OCI-M2 (cell line): ENCODE measurements at regions not wholly inside any gene's neighbourhood (a gene's known extent, or its start where the extent isn't known, plus 50 kb on each side); places are given as distances from the start of the nearest gene placed in this dataset.
"Not testable (repeated sequence)": the region's sequence is repeated elsewhere in the genome, so short reads cannot be mapped to it uniquely, and the experiment has no call there.

Experiments
- DNase-seq: peaks from one replicate; lab custom pipeline; 2025; ENCODE audit not compliant: unreplicated experiment; lab: John Stamatoyannopoulos, UW

GRCh38 chr1:244156617-244157016 is 105.5 kb downstream of the ZBTB18 start:
- DNase-seq = not testable (repeated sequence)

GRCh38 chr1:244157731-244158438 is 106.8 kb downstream of the ZBTB18 start:
- no peak for DNase-seq

- DNase-seq = no peak
Observed at GRCh38 chr1:244159646-244160045, 108.6 kb downstream of the ZBTB18 start.

GRCh38 chr1:244160455-244161235 is 109.6 kb downstream of the ZBTB18 start:
- DNase-seq = no peak

GRCh38 chr1:244161236-244161510 is 110.1 kb downstream of the ZBTB18 start:
- no peak for DNase-seq

GRCh38 chr1:244162786-244163530 is 111.9 kb downstream of the ZBTB18 start:
- DNase-seq = no peak

- no peak for DNase-seq
Observed at GRCh38 chr1:244163861-244164510, 112.9 kb downstream of the ZBTB18 start.

GRCh38 chr1:244164511-244164890 is 113.4 kb downstream of the ZBTB18 start:
- DNase-seq = no peak

- DNase-seq = no peak
Observed at GRCh38 chr1:244165021-244165420, 113.9 kb downstream of the ZBTB18 start.

GRCh38 chr1:244165701-244166100 is 114.6 kb downstream of the ZBTB18 start:
- no peak for DNase-seq

- DNase-seq = no peak
Observed at GRCh38 chr1:244171241-244171985, 120.3 kb downstream of the ZBTB18 start.

- no peak for DNase-seq
Observed at GRCh38 chr1:244173240-244173639, 122.2 kb downstream of the ZBTB18 start.

GRCh38 chr1:244173769-244174168 is 122.7 kb downstream of the ZBTB18 start:
- DNase-seq = no peak

GRCh38 chr1:244174922-244175521 is 123.9 kb downstream of the ZBTB18 start:
- no peak for DNase-seq

- DNase-seq = no peak
Observed at GRCh38 chr1:244176201-244176600, 125.1 kb downstream of the ZBTB18 start.

GRCh38 chr1:244180256-244180655 is 129.2 kb downstream of the ZBTB18 start:
- DNase-seq = no peak

GRCh38 chr1:244181867-244182266 is 130.8 kb downstream of the ZBTB18 start:
- DNase-seq = no peak

- DNase-seq = no peak
Observed at GRCh38 chr1:244183037-244183436, 132.0 kb downstream of the ZBTB18 start.

GRCh38 chr1:244186372-244186771 is 135.3 kb downstream of the ZBTB18 start:
- DNase-seq = no peak

- DNase-seq = no peak
Observed at GRCh38 chr1:244187310-244187709, 136.2 kb downstream of the ZBTB18 start.
